HG03135 (cell line): ENCODE measurements at regions not wholly inside any gene's neighbourhood (a gene's known extent, or its start where the extent isn't known, plus 50 kb on each side); places are given as distances from the start of the nearest gene placed in this dataset.
"Not testable (repeated sequence)": the region's sequence is repeated elsewhere in the genome, so short reads cannot be mapped to it uniquely, and the experiment has no call there.

Experiments
- ATAC-seq: cut with Tn5 transposase; IDR thresholded peaks from one replicate; pipeline ENCODE4 v1.9.1; 2021; ENCODE audit warnings: mild to moderate bottlenecking, moderate library complexity; ENCODE audit not compliant: unreplicated experiment

- no peak for ATAC-seq
Observed at GRCh38 chr12:67758521-67758920, 110.0 kb downstream of the DYRK2 start.

DNA sequence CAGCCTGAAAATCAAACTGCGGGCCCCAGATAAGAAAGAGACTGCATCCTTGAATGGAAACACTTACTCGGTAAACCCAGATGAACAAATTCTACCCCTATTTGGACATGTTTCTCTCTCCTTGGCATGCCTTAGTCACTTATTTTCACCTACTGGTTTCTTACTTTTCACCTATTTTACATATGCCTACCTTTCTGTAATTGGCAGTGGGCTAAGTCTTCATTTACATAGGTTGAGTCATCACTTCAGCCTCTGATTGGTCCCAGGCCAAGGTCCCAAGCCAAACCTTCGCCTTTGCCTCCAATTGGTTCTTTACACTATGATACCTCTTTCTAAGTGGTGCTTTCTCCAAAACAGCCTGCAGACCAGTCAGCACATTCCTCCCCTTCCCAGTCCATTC lies 111.3 kb downstream of the DYRK2 start:
- ATAC-seq, result no peak

- no peak for ATAC-seq
Observed at GRCh38 chr12:67760586-67761275, 112.2 kb downstream of the DYRK2 start.

- ATAC-seq, result no peak
Observed at GRCh38 chr12:67761566-67761965, 113.0 kb downstream of the DYRK2 start.

GRCh38 chr12:67764055-67764454 lies 115.5 kb downstream of the DYRK2 start:
- ATAC-seq, result no peak

- no peak for ATAC-seq
Observed at GRCh38 chr12:67764946-67765619, 116.5 kb downstream of the DYRK2 start.

DNA sequence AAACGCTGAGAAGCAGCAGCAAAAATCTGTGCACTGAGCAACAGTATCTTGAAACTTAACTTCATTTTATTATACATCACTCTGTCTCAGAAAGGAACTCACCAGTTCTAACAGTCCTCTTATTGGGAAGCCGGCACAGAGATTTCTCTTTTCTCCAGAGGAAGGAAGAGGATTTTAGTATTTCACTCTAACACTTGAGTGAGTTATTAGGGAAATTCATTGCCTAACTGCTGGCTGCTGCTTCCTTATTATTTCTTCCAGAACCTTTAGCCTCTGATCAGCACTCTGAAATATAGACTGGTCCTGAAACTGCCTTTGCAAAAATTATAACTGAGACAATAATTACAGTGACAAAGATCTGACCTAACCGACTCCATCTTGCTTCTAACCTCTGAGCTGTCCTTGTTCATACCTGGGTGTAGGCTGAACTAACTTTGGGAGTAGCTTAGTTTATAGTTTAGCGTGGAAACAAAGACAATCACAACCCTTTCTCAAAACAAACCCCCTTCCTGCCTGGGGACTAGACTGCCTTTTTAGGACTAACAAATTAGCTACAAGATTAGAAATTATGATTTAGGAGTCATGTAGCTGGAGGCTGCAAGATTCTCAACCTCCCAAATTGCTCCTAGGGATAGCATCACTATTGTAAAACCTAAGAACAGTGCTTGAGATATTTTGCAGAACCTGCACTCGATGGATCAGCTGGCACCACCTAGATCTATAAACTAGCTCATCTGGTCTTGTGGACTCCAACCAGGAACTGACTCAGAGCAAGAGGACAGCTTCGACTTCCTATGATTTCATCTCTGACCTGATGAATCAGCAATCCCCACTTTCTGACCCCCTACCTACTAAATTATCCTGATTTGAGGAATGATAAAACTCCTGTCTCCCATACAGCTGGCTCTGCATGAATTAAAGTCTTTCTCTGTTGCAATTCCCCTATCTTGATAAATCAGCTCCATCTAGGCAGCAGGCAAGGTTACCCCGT lies 117.5 kb downstream of the DYRK2 start:
- no peak for ATAC-seq

- ATAC-seq, result no peak
Observed at GRCh38 chr12:67772267-67773169, 124.0 kb downstream of the DYRK2 start.

DNA sequence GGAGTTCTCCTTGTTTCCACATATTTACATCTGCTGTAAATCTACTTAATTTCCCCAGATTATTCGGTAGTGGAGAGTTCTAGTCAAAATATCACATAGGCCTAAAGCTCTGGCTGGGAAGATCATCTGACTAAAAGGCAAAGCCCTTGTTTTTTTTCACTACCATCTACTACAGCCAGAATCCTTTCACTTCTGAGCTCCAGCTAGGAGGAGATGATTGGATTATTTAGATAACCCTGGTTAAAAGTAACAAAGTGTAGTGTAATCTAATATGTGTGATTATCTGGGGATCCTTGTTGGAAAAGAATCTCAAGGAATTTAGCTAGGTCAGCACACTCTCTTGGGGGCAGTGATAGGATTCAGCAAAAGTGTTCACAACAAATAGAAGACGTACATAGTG lies 125.4 kb downstream of the DYRK2 start:
- ATAC-seq, result no peak

GRCh38 chr12:67774983-67775587 lies 126.5 kb downstream of the DYRK2 start:
- no peak for ATAC-seq

GRCh38 chr12:67780580-67781084 lies 132.1 kb downstream of the DYRK2 start:
- ATAC-seq, result no peak

DNA sequence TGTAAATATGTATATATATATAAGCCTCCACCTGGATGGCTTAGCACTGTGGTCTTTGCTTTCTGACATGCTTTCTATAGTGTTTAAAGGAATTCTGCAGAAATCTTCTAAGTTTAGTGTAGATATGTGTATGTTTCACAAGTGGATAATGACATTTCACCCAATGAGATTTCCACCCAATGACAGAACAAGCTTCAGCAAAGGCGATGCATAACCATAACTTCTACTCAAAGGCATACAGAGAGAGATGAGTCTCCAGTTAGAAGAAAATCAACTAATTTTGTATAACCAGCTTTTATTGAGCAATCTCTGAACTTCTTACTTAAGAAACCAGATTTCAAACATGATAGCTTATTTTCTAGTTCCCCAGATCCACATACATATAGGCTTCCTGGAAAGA lies 134.0 kb downstream of the DYRK2 start:
- ATAC-seq, result no peak

DNA sequence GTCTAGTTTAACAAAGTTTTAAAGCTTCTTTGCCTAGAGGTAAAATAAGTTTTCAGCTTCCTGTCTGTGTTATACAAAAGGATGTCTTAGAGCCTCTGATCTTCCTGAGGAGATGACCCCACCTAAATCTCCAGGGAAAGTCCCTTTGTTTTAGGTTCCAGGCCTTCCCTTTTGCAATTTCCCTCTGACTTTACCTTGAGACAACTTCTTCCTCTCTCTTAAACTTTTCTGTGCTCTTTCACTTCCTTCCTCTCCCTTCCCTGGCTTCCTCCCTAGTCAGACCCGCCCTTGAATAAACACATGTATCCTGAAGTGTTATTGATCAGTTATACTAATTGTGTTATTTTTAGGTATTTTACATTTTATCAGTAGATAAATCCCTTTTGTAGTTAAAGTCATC lies 134.8 kb downstream of the DYRK2 start:
- no peak for ATAC-seq

GRCh38 chr12:67784831-67785230 lies 136.3 kb downstream of the DYRK2 start:
- no peak for ATAC-seq

DNA sequence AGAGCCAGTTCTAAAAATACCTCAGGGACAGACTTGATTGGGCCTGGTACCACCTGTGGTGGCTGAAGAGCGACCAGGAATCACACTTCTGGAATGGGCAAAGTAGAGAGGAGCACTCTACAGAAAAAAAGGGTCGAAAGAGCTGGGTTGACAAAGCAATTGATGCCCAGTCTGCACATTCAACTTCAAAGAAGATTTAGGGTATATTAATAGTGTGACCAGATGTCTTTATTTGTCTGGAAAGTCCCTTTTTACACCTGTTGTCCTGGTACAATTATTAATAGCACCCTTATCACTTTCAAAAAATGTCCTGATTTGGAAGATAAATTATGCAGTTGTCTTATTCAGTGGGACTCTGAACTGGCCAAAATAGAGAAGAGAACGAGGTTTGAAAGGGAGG lies 137.5 kb downstream of the DYRK2 start:
- no peak for ATAC-seq

DNA sequence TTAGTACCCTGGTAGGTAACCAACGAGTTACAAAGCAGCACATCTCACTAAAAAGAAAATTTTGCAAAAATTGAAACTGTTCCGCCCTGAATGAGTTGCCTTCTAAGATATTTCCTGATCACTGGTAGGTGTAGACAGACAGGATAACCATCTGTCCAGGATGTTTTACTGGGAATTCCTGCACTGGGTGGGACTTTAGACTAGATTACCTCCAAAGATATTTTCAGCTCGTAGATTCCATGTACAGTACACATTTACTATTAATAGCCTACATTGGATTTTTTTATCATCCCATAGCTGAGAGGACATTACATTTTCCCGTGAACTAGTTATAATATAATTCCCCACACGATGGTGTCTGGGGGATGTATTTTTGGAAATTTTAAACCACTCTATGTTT lies 139.6 kb downstream of the DYRK2 start:
- ATAC-seq, result no peak

DNA sequence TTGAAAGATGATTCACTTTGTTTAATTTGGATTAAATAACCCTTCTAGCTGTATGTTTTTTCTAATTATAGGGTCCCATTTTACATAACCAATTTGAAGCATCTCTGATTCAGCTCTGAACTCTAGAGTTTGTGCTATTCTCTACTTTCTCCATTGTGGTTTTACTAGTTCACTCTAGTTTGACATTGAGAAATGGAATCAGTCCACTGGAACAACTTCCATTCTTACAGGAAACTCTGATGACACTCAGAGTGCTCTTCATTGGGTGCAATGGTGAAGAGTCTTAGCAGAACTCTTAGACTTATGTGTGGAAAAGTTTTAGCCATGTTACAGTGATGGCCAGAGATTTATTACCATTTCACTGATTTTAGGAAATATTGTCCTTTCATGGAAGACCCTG lies 140.7 kb downstream of the DYRK2 start:
- no peak for ATAC-seq

GRCh38 chr12:67790660-67791059 lies 142.1 kb downstream of the DYRK2 start:
- ATAC-seq, result no peak

GRCh38 chr12:67791362-67791761 lies 142.8 kb downstream of the DYRK2 start:
- ATAC-seq, result not testable (repeated sequence)

GRCh38 chr12:67792185-67792584 lies 143.6 kb downstream of the DYRK2 start:
- no peak for ATAC-seq
